ENCODE measurements at regions not wholly inside any gene's neighbourhood (a gene's known extent, or its start where the extent isn't known, plus 50 kb on each side); places are given as distances from the start of the nearest gene placed in this dataset.

GRCh38 chr4:174152717-174153466 lies 130.6 kb downstream of the FBXO8 start:
- Histone ChIP-seq H3K36me3 (ENCODE audit: control insufficient read depth, insufficient read depth, low read length, severe bottlenecking) (no peaks in the 10 kb centered on the region), H3K4me3 (ENCODE audit: low read length) (peak overlapping the region; percentile 46)
- DNase-seq (ENCODE audit: low read depth): peak; percentile 36

GRCh38 chr4:174147863-174148262 lies 135.6 kb downstream of the FBXO8 start:
- H3K36me3 ChIP-seq (ENCODE audit: control insufficient read depth, insufficient read depth, low read length, severe bottlenecking): no peaks in the 10 kb centered on the region

More at GRCh38 chr4:174152717-174153466, 130.6 kb downstream of the FBXO8 start:
- Histone ChIP-seq H3K27me3 (replicated peaks; ENCODE audit: control insufficient read depth, insufficient read depth, low read length) (no peaks in the 10 kb centered on the region), H3K9me3 (ENCODE audit: control insufficient read depth, low read length) (no peaks in the 10 kb centered on the region), H3K4me1 (ENCODE audit: control insufficient read depth, insufficient read depth, low read length) (peaks cover 35% of the 10 kb centered on the region), H3K9ac (ENCODE audit: low read length) (peak overlapping the region; percentile 65)

GRCh38 chr4:174144106-174144505 lies 139.4 kb downstream of the FBXO8 start:
- no peaks in the 10 kb centered on the region for H3K27me3 ChIP-seq (replicated peaks; ENCODE audit: control insufficient read depth, insufficient read depth, low read length)
- peaks cover 6% of the 10 kb centered on the region for H3K4me1 ChIP-seq (ENCODE audit: control insufficient read depth, insufficient read depth, low read length)
- no peaks in the 10 kb centered on the region for H3K36me3 ChIP-seq (ENCODE audit: control insufficient read depth, insufficient read depth, low read length, severe bottlenecking)
- no peak overlapping the region for H3K4me3 ChIP-seq (ENCODE audit: low read length)
- no peak for DNase-seq (ENCODE audit: low read depth)
- no peaks in the 10 kb centered on the region for H3K9me3 ChIP-seq (ENCODE audit: control insufficient read depth, low read length)
- no peak overlapping the region for H3K9ac ChIP-seq (ENCODE audit: low read length)

More at GRCh38 chr4:174147863-174148262, 135.6 kb downstream of the FBXO8 start:
- H3K4me1 ChIP-seq (ENCODE audit: control insufficient read depth, insufficient read depth, low read length): peaks cover 14% of the 10 kb centered on the region
- H3K9me3 ChIP-seq (ENCODE audit: control insufficient read depth, low read length): no peaks in the 10 kb centered on the region
- no peak overlapping the region for H3K9ac ChIP-seq (ENCODE audit: low read length)
- no peak overlapping the region for H3K4me3 ChIP-seq (ENCODE audit: low read length)
- DNase-seq (ENCODE audit: low read depth): no peak
- H3K27me3 ChIP-seq (replicated peaks; ENCODE audit: control insufficient read depth, insufficient read depth, low read length): no peaks in the 10 kb centered on the region

GRCh38 chr4:174141876-174142275 lies 141.6 kb downstream of the FBXO8 start:
- Histone ChIP-seq H3K4me1 (ENCODE audit: control insufficient read depth, insufficient read depth, low read length) (peaks cover 6% of the 10 kb centered on the region), H3K27me3 (replicated peaks; ENCODE audit: control insufficient read depth, insufficient read depth, low read length) (no peaks in the 10 kb centered on the region), H3K9ac (ENCODE audit: low read length) (no peak overlapping the region), H3K9me3 (ENCODE audit: control insufficient read depth, low read length) (no peaks in the 10 kb centered on the region), H3K4me3 (ENCODE audit: low read length) (no peak overlapping the region), H3K36me3 (ENCODE audit: control insufficient read depth, insufficient read depth, low read length, severe bottlenecking) (no peaks in the 10 kb centered on the region)
- DNase-seq (ENCODE audit: low read depth): no peak

DNA sequence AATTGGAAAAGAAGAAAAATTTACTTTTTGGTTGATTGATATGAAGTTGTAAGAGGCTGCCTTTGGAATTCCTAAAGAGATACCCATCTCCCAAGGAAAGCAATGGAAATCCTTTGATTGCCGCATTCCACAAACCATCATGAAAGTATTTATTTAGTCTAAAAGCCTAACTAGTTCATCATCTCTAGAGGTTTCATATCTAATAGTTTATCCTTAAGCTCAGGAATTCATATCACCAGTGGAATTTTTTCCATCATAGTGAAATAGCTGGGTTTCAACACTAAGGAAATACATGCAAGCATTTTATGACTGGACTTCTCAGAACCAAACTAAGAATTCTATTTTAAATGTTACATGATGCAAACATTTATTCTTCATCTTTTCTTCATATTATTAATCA lies 144.9 kb downstream of the FBXO8 start:
- H3K27me3 ChIP-seq (replicated peaks; ENCODE audit: control insufficient read depth, insufficient read depth, low read length): no peaks in the 10 kb centered on the region
- H3K9ac ChIP-seq (ENCODE audit: low read length): no peak overlapping the region
- peaks cover 5% of the 10 kb centered on the region for H3K4me1 ChIP-seq (ENCODE audit: control insufficient read depth, insufficient read depth, low read length)
- no peak for DNase-seq (ENCODE audit: low read depth)
- no peaks in the 10 kb centered on the region for H3K9me3 ChIP-seq (ENCODE audit: control insufficient read depth, low read length)
- no peak overlapping the region for H3K4me3 ChIP-seq (ENCODE audit: low read length)
- no peaks in the 10 kb centered on the region for H3K36me3 ChIP-seq (ENCODE audit: control insufficient read depth, insufficient read depth, low read length, severe bottlenecking)

- Histone ChIP-seq H3K9me3 (ENCODE audit: control insufficient read depth, low read length) (no peaks in the 10 kb centered on the region), H3K36me3 (ENCODE audit: control insufficient read depth, insufficient read depth, low read length, severe bottlenecking) (no peaks in the 10 kb centered on the region), H3K27me3 (replicated peaks; ENCODE audit: control insufficient read depth, insufficient read depth, low read length) (no peaks in the 10 kb centered on the region), H3K4me1 (ENCODE audit: control insufficient read depth, insufficient read depth, low read length) (peaks cover 5% of the 10 kb centered on the region), H3K4me3 (ENCODE audit: low read length) (no peak overlapping the region), H3K9ac (ENCODE audit: low read length) (no peak overlapping the region)
- no peak for DNase-seq (ENCODE audit: low read depth)
Observed at GRCh38 chr4:174137698-174138097, 145.8 kb downstream of the FBXO8 start.

DNA sequence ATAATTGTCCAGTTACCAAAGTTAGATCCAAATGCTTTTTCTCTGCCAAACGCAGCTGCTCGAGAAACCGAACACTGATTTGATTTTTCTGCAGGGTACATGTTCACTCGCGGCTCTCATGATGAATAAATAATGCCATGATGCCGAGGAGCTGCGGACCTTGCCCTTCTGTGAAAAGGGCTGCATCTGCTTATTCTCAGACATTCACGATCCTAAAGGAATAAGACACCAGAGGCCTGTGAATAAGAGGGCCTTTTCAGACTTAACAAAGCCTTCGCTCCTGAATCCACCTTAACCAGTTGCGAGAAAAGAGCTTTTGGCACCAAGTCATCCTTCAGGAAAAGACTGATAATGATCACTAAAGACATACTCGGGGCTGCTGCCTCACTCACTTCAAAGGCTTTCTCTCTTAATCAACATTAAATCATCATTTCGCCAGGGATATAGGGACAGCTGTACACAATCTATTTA lies 147.5 kb downstream of the FBXO8 start:
- Histone ChIP-seq H3K27me3 (replicated peaks; ENCODE audit: control insufficient read depth, insufficient read depth, low read length) (no peaks in the 10 kb centered on the region), H3K4me3 (ENCODE audit: low read length) (peak overlapping the region; percentile 77), H3K9ac (ENCODE audit: low read length) (peak overlapping the region; percentile 77), H3K4me1 (ENCODE audit: control insufficient read depth, insufficient read depth, low read length) (peaks cover 5% of the 10 kb centered on the region), H3K9me3 (ENCODE audit: control insufficient read depth, low read length) (no peaks in the 10 kb centered on the region), H3K36me3 (ENCODE audit: control insufficient read depth, insufficient read depth, low read length, severe bottlenecking) (no peaks in the 10 kb centered on the region)
- DNase-seq (ENCODE audit: low read depth): peak; percentile 68

DNA sequence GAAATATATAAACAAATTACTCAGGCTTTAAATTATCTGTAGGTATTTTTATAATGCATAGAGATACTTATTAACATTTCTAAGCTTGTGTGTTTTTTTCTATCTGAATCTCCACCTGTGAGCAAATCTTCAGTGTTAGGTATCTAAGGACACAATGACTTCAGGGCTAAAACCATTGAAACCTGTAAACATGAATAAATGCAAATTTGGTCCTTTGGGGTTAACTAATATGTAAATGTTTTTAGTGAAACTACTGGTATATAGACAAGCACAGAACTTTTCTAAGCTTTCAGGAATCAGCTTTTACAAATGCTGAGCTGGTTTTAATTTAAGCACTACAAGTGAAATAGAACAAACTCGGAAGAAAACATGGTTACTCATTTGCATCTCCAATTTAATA lies 147.9 kb downstream of the FBXO8 start:
- peaks cover 5% of the 10 kb centered on the region for H3K4me1 ChIP-seq (ENCODE audit: control insufficient read depth, insufficient read depth, low read length)
- peak overlapping the region; percentile 77 for H3K9ac ChIP-seq (ENCODE audit: low read length)
- DNase-seq (ENCODE audit: low read depth): no peak
- no peaks in the 10 kb centered on the region for H3K9me3 ChIP-seq (ENCODE audit: control insufficient read depth, low read length)
- peak overlapping the region; percentile 77 for H3K4me3 ChIP-seq (ENCODE audit: low read length)
- no peaks in the 10 kb centered on the region for H3K27me3 ChIP-seq (replicated peaks; ENCODE audit: control insufficient read depth, insufficient read depth, low read length)
- no peaks in the 10 kb centered on the region for H3K36me3 ChIP-seq (ENCODE audit: control insufficient read depth, insufficient read depth, low read length, severe bottlenecking)

DNA sequence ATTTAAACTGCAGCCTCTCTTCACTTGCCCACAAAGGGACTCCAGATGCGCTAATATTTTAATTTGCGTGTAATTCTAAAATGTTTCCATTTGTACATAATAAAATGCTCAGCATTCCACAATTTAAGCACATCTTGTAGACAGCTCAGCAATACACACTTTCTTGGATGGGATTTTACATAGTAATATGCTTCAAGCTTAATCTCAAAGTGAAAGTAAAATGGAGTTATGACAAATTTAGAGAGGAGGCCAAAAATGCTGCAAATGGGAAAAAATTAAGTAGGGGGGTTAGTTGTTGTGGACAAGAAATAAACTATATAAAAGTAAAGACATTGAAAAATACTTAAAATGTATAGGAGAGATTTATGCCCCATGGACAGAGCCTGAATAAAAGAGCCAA lies 149.1 kb downstream of the FBXO8 start:
- H3K9ac ChIP-seq (ENCODE audit: low read length): peak overlapping the region; percentile 75
- H3K36me3 ChIP-seq (ENCODE audit: control insufficient read depth, insufficient read depth, low read length, severe bottlenecking): no peaks in the 10 kb centered on the region
- peak overlapping the region; percentile 76 for H3K4me3 ChIP-seq (ENCODE audit: low read length)
- DNase-seq (ENCODE audit: low read depth): no peak
- no peaks in the 10 kb centered on the region for H3K9me3 ChIP-seq (ENCODE audit: control insufficient read depth, low read length)
- no peaks in the 10 kb centered on the region for H3K27me3 ChIP-seq (replicated peaks; ENCODE audit: control insufficient read depth, insufficient read depth, low read length)
- H3K4me1 ChIP-seq (ENCODE audit: control insufficient read depth, insufficient read depth, low read length): peaks cover 5% of the 10 kb centered on the region

- Histone ChIP-seq H3K4me1 (ENCODE audit: control insufficient read depth, insufficient read depth, low read length) (peaks cover 5% of the 10 kb centered on the region), H3K27me3 (replicated peaks; ENCODE audit: control insufficient read depth, insufficient read depth, low read length) (no peaks in the 10 kb centered on the region), H3K36me3 (ENCODE audit: control insufficient read depth, insufficient read depth, low read length, severe bottlenecking) (no peaks in the 10 kb centered on the region), H3K9me3 (ENCODE audit: control insufficient read depth, low read length) (no peaks in the 10 kb centered on the region), H3K4me3 (ENCODE audit: low read length) (no peak overlapping the region), H3K9ac (ENCODE audit: low read length) (no peak overlapping the region)
- no peak for DNase-seq (ENCODE audit: low read depth)
Observed at GRCh38 chr4:174133551-174133950, 149.9 kb downstream of the FBXO8 start.

GRCh38 chr4:174131901-174132300 lies 151.6 kb downstream of the FBXO8 start:
- Histone ChIP-seq H3K4me1 (ENCODE audit: control insufficient read depth, insufficient read depth, low read length) (peaks cover 5% of the 10 kb centered on the region), H3K36me3 (ENCODE audit: control insufficient read depth, insufficient read depth, low read length, severe bottlenecking) (no peaks in the 10 kb centered on the region), H3K27me3 (replicated peaks; ENCODE audit: control insufficient read depth, insufficient read depth, low read length) (no peaks in the 10 kb centered on the region)

More at GRCh38 chr4:174131901-174132300, 151.6 kb downstream of the FBXO8 start:
- H3K9ac ChIP-seq (ENCODE audit: low read length): no peak overlapping the region
- DNase-seq (ENCODE audit: low read depth): no peak
- no peak overlapping the region for H3K4me3 ChIP-seq (ENCODE audit: low read length)
- no peaks in the 10 kb centered on the region for H3K9me3 ChIP-seq (ENCODE audit: control insufficient read depth, low read length)

Data from adipocyte (in vitro differentiated cells).